ENCODE measurements at regions not wholly inside any gene's neighbourhood (a gene's known extent, or its start where the extent isn't known, plus 50 kb on each side); places are given as distances from the start of the nearest gene placed in this dataset.

DNA sequence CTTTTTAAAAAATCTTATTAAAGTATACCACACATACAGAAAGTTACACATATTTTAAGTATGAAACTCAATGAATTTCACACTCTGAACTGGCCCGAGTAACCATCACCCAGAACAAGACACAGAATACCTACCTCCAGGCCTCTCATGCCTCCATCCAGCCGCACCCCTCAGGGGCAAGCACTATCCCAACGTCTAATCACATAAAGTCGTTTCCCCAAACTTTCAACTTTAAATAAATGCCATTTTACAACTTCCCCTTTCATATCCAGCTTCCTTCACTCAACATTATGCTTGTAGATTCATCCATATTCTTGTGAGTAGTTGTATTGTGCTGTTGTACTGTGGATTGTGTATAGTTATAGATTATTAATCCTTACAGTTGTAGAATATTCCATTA is 539.1 kb downstream of the CD83 start:
- peak; percentile 60 for DNase-seq

DNA sequence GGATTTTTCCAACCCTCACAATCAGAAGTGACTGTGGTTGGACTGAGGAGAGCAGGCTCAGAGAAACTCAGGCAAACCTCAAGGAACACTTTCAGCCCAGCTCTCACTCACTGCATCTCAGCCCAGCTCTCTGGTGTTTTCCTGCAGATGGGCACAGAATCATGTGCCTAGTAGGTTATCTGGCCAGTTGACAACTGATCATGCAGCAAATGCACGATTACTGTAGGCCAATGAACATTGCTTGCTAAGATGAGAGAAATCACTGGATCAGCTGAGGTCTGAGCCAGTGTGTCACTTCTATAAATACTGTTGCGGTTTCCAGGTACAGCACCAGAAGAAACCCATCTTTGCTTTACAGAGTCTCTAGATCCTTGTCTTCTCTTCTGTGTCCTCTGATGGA is 540.5 kb downstream of the CD83 start:
- DNase-seq: no peak

- DNase-seq: peak; percentile 80
Measured at GRCh38 chr6:14658886-14659561, 541.5 kb downstream of the CD83 start.

- DNase-seq: no peak
Measured at GRCh38 chr6:14659841-14660240, 542.3 kb downstream of the CD83 start.

- peak; percentile 96 for DNase-seq
Measured at GRCh38 chr6:14660806-14661579, 543.4 kb downstream of the CD83 start.

GRCh38 chr6:14661691-14662090 is 544.1 kb downstream of the CD83 start:
- DNase-seq: no peak

DNA sequence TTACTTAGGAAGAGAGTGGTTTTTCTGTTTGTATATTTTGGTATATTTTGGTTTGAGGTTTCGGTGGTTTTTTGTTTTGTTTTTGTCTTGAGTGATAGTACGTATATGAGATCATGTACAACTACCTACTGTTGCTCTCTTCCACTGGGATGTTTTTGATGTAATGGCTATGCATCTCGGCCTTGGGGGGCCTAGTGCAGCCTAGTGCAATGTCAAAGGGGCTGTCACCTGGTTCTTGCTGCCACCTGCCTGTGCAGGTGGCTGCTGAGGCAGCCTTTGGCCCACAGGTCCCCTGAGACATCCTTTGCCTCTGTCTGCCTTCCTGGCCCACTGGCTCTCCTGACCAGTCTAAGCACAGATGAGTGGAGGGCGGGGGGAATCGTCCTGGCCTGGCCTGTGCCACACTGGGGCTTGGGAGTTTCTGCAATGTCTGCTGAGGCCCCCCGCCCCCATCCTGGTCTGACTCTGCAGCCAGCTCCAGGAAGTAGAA is 546.6 kb downstream of the CD83 start:
- no peak for DNase-seq

DNA sequence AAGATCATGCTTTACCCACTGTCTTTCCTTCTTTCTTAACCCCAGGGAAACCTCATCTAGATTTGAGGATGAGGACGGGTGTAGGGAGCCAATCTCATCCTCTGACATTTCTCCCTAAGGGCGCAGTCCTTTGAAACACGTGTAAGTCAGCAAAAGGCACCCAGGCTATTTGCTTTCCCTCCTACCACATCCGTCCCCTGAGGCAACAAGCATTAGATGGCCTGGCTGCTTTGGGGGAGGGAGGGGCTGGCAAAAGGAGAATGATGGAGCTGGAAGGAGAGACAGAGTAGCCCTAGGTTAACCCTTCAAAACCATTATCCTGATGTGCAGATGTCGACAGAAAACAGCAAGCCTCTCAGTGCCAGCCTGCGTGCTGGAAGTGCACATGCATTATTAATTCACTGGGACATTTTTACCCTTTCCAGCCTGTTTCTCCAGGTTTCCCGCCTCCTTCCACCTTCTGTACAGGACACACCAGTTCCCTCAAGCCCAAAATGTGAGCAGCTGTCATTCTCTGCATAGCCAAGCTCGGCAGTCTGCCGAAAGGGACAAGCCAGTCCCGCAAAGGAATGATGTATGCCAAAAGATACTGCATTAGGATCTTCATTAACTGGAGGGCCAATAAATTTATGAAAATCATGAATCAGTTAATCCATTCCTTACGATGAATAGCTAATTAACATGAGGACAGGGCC is 547.2 kb downstream of the CD83 start:
- no peak for DNase-seq

DNA sequence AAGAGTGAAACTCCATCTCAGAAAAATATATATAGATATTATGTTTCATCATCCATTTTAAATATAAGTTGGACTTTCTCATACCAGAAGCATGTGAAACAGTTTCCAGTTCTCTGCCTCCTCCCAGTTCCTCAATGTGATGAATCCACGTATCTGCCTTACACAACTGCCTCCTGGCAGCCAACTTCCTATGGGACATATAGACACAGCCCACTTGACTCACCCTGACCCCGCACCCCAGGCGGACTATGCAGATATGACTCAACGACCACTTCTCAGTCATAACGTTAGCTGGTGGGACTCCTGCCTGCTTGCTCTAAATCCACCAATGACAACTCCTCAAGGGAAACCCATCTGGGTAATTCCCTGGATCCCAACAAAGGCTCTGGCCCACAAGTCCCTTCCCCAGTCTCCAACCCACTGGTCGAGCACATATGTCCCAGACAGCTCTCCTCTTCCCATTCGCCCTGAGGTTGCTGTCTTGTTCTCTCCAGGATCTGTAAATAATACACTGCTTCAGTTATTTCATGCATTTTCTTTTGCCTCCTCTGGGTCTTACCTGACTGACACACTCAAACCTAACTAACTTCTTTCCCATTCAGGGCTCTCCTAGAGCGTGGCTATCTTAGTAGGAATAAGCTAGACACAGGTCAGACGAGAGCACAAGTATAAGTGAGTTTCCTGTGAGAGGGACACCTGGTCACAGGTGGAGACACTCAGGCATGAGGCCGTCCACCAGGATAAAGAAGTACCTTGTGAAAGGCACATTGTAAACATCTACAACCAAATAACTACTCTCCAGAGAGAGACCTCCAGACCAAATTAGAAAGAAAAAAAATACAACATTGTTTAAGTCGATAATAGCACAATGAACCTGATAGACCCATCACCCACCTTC is 548.5 kb downstream of the CD83 start:
- peak; percentile 99 for DNase-seq

- DNase-seq: no peak
Measured at GRCh38 chr6:14670806-14671205, 553.2 kb downstream of the CD83 start.

GRCh38 chr6:14671261-14671681 is 553.7 kb downstream of the CD83 start:
- no peak for DNase-seq

DNA sequence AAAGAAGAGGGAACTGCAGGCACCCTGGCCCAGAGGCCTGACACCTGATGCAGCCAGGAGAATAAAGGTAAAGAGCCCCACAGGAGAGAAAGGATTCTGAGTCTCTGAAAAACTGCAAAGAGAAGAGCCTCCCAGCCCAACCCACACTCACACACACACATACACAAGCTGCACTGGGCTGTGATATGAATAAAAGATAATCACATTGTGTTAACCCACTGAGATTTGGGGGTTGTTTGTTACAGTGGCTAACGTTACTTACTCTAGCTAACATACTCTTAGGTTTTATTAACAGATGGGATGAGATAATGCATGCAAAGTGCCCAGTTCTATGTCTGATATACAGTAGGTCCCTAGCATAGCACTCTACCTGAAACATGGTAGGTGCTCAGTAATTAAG is 554.4 kb downstream of the CD83 start:
- no peak for DNase-seq

- DNase-seq: no peak
Measured at GRCh38 chr6:14673201-14673600, 555.6 kb downstream of the CD83 start.

DNA sequence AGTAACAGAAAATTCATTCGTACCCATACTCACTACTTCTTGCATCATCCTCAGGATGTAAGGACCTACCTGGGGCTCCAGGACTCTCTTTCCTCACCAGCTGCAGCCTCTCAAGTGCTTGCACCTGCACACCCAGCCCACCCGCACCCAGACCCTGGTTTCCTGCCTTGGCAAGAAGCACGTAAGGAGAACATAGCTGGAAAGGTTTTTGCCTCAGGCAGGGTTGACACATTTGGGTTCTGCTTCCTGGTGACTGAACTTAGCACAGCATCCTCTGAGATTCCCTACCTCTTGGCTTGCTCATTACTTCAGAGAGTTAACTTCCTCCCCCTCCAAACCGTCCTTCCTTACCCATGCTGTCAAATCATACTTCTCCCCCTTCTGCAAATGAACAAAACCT is 556.9 kb downstream of the CD83 start:
- DNase-seq: no peak

DNA sequence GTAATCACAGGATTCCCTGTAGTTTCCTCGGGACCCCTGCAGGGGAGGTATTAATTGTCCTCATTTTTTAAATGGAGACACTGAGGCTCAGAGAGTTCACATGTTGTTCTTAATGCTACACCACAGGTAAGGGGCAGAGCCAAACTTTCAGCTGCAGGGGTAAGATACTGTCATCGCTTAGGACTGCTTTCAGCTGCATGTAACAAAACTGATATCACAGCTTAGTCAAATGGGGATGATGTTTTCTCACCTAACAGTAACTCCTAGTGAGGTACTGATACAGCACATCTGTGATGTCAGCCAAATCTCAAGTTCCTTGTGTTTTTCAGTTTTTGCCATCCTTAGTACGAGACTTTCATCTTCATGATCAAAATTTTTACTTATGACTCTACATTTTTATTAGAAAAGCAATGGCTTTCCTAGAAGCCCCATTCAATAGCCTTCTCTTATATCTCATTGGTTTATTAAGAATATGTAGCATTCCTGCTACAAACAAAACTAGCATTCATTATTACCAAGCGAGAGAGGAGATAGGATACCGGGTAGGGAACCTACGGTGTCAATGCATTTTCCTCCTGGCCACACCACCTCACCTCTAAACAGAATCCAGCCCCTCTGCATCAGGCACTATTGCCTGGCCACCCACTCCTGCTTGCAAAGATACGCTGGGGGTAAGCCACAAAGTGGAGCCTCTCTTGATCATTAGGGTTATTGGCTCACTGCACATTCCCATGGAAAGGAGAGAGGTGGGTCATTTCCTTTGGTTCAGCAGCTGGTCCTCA is 557.5 kb downstream of the CD83 start:
- no peak for DNase-seq

GRCh38 chr6:14676064-14676463 is 558.5 kb downstream of the CD83 start:
- peak; percentile 66 for DNase-seq

DNA sequence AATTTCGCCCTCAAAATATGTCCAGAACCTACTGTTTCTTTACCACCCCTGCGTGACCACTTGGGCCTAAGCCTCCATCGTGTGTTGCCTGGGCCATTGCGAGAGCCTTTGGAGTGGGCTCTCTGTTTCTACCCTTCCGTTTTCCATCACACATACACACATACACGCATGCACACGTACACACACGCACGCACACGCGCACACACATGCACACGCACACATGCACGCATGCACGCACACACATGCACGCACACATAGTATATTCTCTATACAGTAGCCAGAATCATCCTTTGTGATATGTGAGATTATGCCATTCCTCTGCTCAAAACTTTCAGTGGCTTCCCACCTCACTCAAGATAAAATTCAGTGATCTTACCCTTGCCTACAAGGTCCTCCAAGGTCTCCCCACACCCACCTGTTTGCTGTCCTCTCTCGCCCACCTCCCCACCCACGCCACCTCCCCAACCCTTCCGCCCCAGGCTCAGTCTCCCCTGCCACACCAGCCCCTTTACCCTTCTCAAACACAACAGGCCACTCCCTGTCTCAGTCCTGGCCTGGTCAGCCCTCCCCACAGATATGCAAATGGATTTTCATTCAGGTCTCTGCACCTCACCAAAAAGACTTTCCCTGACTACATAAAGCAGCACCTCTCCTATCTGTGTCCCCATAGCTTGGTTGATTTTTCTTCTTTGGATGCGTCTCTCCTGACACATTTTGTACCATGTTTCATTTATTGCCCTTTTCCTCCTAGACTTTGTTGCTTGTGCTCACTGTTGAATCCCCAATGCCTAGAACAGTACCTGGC is 559.6 kb downstream of the CD83 start:
- DNase-seq: no peak

GRCh38 chr6:14681699-14682487 is 564.0 kb upstream of the JARID2 start:
- peak; percentile 89 for DNase-seq

- DNase-seq: no peak
Measured at GRCh38 chr6:14682812-14683211, 563.1 kb upstream of the JARID2 start.

- no peak for DNase-seq
Measured at GRCh38 chr6:14689639-14690038, 556.2 kb upstream of the JARID2 start.

Measured in suppressor macrophage treated with lipopolysaccharide for 4 hours (primary cell).